ENCODE measurements at regions not wholly inside any gene's neighbourhood (a gene's known extent, or its start where the extent isn't known, plus 50 kb on each side); places are given as distances from the start of the nearest gene placed in this dataset.

- DNase-seq (ENCODE audit: low spot score) = no peak
- Mint-ChIP-seq H3K4me1 (ENCODE audit: low read depth) (no peaks in the 10 kb centered on the region), H3K4me3 (no peak overlapping the region), H3K36me3 (ENCODE audit: low read depth) (no peaks in the 10 kb centered on the region), H3K27me3 (ENCODE audit: insufficient read depth) (no peaks in the 10 kb centered on the region), H3K27ac (no peak overlapping the region), H3K9me3 (no peaks in the 10 kb centered on the region)
- intact Hi-C loops (cut with micrococcal nuclease) = no loop called here
Measured at GRCh38 chr1:72869873-72870272, 587.5 kb upstream of the NEGR1 start.

- H3K4me3 Mint-ChIP-seq = no peak overlapping the region
- no peaks in the 10 kb centered on the region for H3K27me3 Mint-ChIP-seq (ENCODE audit: insufficient read depth)
- no peaks in the 10 kb centered on the region for H3K36me3 Mint-ChIP-seq (ENCODE audit: low read depth)
- intact Hi-C loops (cut with micrococcal nuclease) = no loop called here
- H3K27ac Mint-ChIP-seq = no peak overlapping the region
- H3K9me3 Mint-ChIP-seq = no peaks in the 10 kb centered on the region
- no peaks in the 10 kb centered on the region for H3K4me1 Mint-ChIP-seq (ENCODE audit: low read depth)
- DNase-seq (ENCODE audit: low spot score) = no peak
Measured at GRCh38 chr1:72869441-72869840, 587.1 kb upstream of the NEGR1 start.

GRCh38 chr1:72851597-72851996 is 569.3 kb upstream of the NEGR1 start:
- Mint-ChIP-seq H3K36me3 (ENCODE audit: low read depth) (no peaks in the 10 kb centered on the region), H3K4me3 (no peak overlapping the region), H3K27me3 (ENCODE audit: insufficient read depth) (no peaks in the 10 kb centered on the region), H3K27ac (no peak overlapping the region), H3K4me1 (ENCODE audit: low read depth) (no peaks in the 10 kb centered on the region), H3K9me3 (no peaks in the 10 kb centered on the region)
- no peak for DNase-seq (ENCODE audit: low spot score)
- intact Hi-C loops (cut with micrococcal nuclease) = no loop called here

- Mint-ChIP-seq H3K27ac (no peak overlapping the region), H3K4me3 (no peak overlapping the region), H3K4me1 (ENCODE audit: low read depth) (no peaks in the 10 kb centered on the region), H3K27me3 (ENCODE audit: insufficient read depth) (no peaks in the 10 kb centered on the region), H3K9me3 (no peaks in the 10 kb centered on the region), H3K36me3 (ENCODE audit: low read depth) (no peaks in the 10 kb centered on the region)
- no peak for DNase-seq (ENCODE audit: low spot score)
- intact Hi-C loops (cut with micrococcal nuclease) = no loop called here
Measured at GRCh38 chr1:72848997-72849396, 566.7 kb upstream of the NEGR1 start.

- H3K4me3 Mint-ChIP-seq = no peak overlapping the region
- no peaks in the 10 kb centered on the region for H3K27me3 Mint-ChIP-seq (ENCODE audit: insufficient read depth)
- no peaks in the 10 kb centered on the region for H3K36me3 Mint-ChIP-seq (ENCODE audit: low read depth)
- no peaks in the 10 kb centered on the region for H3K9me3 Mint-ChIP-seq
- intact Hi-C loops (cut with micrococcal nuclease) = no loop called here
- no peak overlapping the region for H3K27ac Mint-ChIP-seq
- DNase-seq (ENCODE audit: low spot score) = no peak
- H3K4me1 Mint-ChIP-seq (ENCODE audit: low read depth) = no peaks in the 10 kb centered on the region
Measured at GRCh38 chr1:72847651-72848050, 565.3 kb upstream of the NEGR1 start.

GRCh38 chr1:72846476-72847278 is 564.3 kb upstream of the NEGR1 start:
- no peak for DNase-seq (ENCODE audit: low spot score)
- Mint-ChIP-seq H3K27me3 (ENCODE audit: insufficient read depth) (no peaks in the 10 kb centered on the region), H3K4me3 (no peak overlapping the region), H3K4me1 (ENCODE audit: low read depth) (no peaks in the 10 kb centered on the region), H3K9me3 (peaks cover 3% of the 10 kb centered on the region), H3K27ac (no peak overlapping the region), H3K36me3 (ENCODE audit: low read depth) (no peaks in the 10 kb centered on the region)
- intact Hi-C loops (cut with micrococcal nuclease) = no loop called here

GRCh38 chr1:72845981-72846380 is 563.6 kb upstream of the NEGR1 start:
- H3K27ac Mint-ChIP-seq = no peak overlapping the region
- peaks cover 6% of the 10 kb centered on the region for H3K9me3 Mint-ChIP-seq
- DNase-seq (ENCODE audit: low spot score) = no peak
- no peaks in the 10 kb centered on the region for H3K36me3 Mint-ChIP-seq (ENCODE audit: low read depth)
- intact Hi-C loops (cut with micrococcal nuclease) = no loop called here
- no peaks in the 10 kb centered on the region for H3K4me1 Mint-ChIP-seq (ENCODE audit: low read depth)
- no peaks in the 10 kb centered on the region for H3K27me3 Mint-ChIP-seq (ENCODE audit: insufficient read depth)
- no peak overlapping the region for H3K4me3 Mint-ChIP-seq

GRCh38 chr1:72845381-72845780 is 563.0 kb upstream of the NEGR1 start:
- Mint-ChIP-seq H3K27ac (no peak overlapping the region), H3K36me3 (ENCODE audit: low read depth) (no peaks in the 10 kb centered on the region), H3K4me1 (ENCODE audit: low read depth) (no peaks in the 10 kb centered on the region), H3K4me3 (no peak overlapping the region), H3K9me3 (peaks cover 7% of the 10 kb centered on the region), H3K27me3 (ENCODE audit: insufficient read depth) (no peaks in the 10 kb centered on the region)
- intact Hi-C loops (cut with micrococcal nuclease) = no loop called here
- no peak for DNase-seq (ENCODE audit: low spot score)

GRCh38 chr1:72837781-72838180 is 555.4 kb upstream of the NEGR1 start:
- intact Hi-C loops (cut with micrococcal nuclease) = no loop called here
- H3K4me1 Mint-ChIP-seq (ENCODE audit: low read depth) = no peaks in the 10 kb centered on the region
- no peak overlapping the region for H3K27ac Mint-ChIP-seq
- no peaks in the 10 kb centered on the region for H3K27me3 Mint-ChIP-seq (ENCODE audit: insufficient read depth)
- H3K36me3 Mint-ChIP-seq (ENCODE audit: low read depth) = no peaks in the 10 kb centered on the region
- peaks cover 30% of the 10 kb centered on the region for H3K9me3 Mint-ChIP-seq
- DNase-seq (ENCODE audit: low spot score) = no peak
- no peak overlapping the region for H3K4me3 Mint-ChIP-seq

GRCh38 chr1:72830606-72831390 is 548.5 kb upstream of the NEGR1 start:
- H3K36me3 Mint-ChIP-seq (ENCODE audit: low read depth) = no peaks in the 10 kb centered on the region
- no peak overlapping the region for H3K27ac Mint-ChIP-seq
- H3K4me1 Mint-ChIP-seq (ENCODE audit: low read depth) = no peaks in the 10 kb centered on the region
- DNase-seq (ENCODE audit: low spot score) = no peak
- H3K9me3 Mint-ChIP-seq = peaks cover 25% of the 10 kb centered on the region
- no peak overlapping the region for H3K4me3 Mint-ChIP-seq
- intact Hi-C loops (cut with micrococcal nuclease) = no loop called here
- H3K27me3 Mint-ChIP-seq (ENCODE audit: insufficient read depth) = no peaks in the 10 kb centered on the region

GRCh38 chr1:72827278-72827677 is 544.9 kb upstream of the NEGR1 start:
- no peak overlapping the region for H3K27ac Mint-ChIP-seq
- H3K9me3 Mint-ChIP-seq = peaks cover 7% of the 10 kb centered on the region
- no peak for DNase-seq (ENCODE audit: low spot score)
- H3K36me3 Mint-ChIP-seq (ENCODE audit: low read depth) = no peaks in the 10 kb centered on the region
- no peaks in the 10 kb centered on the region for H3K4me1 Mint-ChIP-seq (ENCODE audit: low read depth)
- H3K4me3 Mint-ChIP-seq = no peak overlapping the region
- no peaks in the 10 kb centered on the region for H3K27me3 Mint-ChIP-seq (ENCODE audit: insufficient read depth)
- intact Hi-C loops (cut with micrococcal nuclease) = no loop called here

GRCh38 chr1:72804541-72804940 is 522.2 kb upstream of the NEGR1 start:
- Mint-ChIP-seq H3K4me3 (no peak overlapping the region), H3K27ac (no peak overlapping the region), H3K36me3 (ENCODE audit: low read depth) (no peaks in the 10 kb centered on the region), H3K4me1 (ENCODE audit: low read depth) (no peaks in the 10 kb centered on the region), H3K27me3 (ENCODE audit: insufficient read depth) (no peaks in the 10 kb centered on the region), H3K9me3 (peaks cover 13% of the 10 kb centered on the region)
- intact Hi-C loops (cut with micrococcal nuclease) = no loop called here
- DNase-seq (ENCODE audit: low spot score) = no peak

- no peaks in the 10 kb centered on the region for H3K36me3 Mint-ChIP-seq (ENCODE audit: low read depth)
- H3K27me3 Mint-ChIP-seq (ENCODE audit: insufficient read depth) = no peaks in the 10 kb centered on the region
- no peak overlapping the region for H3K27ac Mint-ChIP-seq
- intact Hi-C loops (cut with micrococcal nuclease) = no loop called here
- no peaks in the 10 kb centered on the region for H3K9me3 Mint-ChIP-seq
- no peak overlapping the region for H3K4me3 Mint-ChIP-seq
- H3K4me1 Mint-ChIP-seq (ENCODE audit: low read depth) = no peaks in the 10 kb centered on the region
- DNase-seq (ENCODE audit: low spot score) = no peak
Measured at GRCh38 chr1:72781038-72781437, 498.7 kb upstream of the NEGR1 start.

Measured in activated T-helper 1 cell treated with anti-CD3 and anti-CD28 coated beads, Interleukin-12 subunit alpha, Interleukin-12 subunit beta, Interleukin-2, Interleukin-4 antibody, amounts not matched to agents 30 ng/mL and 10 ng/mL and 1 ng/mL, durations not matched to agents 14 hours and 24 hours and 36 hours (primary cell).